HG02642 (cell line): ENCODE measurements at regions not wholly inside any gene's neighbourhood (a gene's known extent, or its start where the extent isn't known, plus 50 kb on each side); places are given as distances from the start of the nearest gene placed in this dataset.
A peak's percentile ranks its signal among the peaks of the same experiment; 100 is the strongest.

Experiments
- ATAC-seq: cut with Tn5 transposase; IDR thresholded peaks from one replicate; pipeline ENCODE4 v1.9.1; 2021; ENCODE audit warnings: mild to moderate bottlenecking; ENCODE audit not compliant: unreplicated experiment, poor library complexity

DNA sequence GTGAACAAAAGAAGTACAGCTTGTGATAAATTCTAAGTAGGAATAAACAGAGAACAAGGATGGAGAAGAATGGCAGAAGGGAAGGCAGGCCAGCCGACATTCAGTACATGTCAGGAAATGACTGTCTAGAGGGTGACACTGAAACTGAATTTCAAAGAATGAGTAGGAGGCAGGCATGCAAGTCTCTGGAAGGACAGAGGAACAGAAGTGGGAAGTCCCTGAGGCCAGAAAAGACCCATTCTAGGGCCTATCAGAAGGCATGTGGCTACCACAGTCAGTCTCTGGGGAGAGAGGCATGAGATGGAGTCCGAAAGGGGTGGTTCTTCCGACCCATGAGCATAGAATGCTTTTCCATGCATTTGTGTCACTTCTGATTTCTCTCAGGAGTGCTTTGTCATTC lies 243.5 kb upstream of the UBE2E2 start:
- peak; percentile 96 for ATAC-seq

DNA sequence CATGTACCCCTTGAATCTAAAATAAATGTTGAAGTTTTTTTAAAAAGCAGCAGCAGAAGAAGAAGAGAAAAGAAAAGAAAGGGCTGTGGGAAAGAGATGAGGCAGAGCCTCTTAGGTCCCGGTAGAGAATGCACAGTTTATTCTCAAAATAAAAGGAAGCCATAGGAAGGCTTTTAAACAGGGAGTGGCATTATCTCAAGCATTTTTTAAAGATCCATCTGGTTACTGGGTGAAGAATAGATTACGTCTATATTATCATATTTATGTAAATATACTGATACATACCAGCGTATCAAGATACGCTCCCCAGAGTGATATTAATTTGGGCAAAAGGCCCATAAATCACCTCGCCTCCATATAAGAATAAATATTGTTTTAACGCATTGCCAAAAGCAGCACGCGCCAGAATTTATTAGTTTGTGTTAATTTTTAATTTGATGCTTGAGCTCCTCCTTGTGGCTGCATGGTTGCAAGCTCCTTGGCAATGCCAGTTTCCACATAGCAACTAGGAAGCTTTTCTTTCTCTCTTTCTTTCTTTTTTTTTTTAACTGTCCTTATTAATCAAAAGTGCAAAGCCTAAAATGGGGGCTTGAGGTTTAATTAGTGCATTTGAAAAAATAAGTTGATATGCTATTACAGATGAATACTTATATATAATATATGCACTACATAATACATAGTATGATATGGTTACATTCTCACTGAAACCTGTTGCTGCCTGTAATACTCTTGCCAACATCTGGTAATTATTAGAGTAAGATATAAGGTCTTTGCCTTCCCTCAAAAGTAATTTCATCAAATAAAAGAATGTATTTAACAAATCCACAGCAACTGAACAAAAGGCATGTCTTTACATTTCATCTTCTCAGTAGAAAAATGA lies 242.8 kb upstream of the UBE2E2 start:
- ATAC-seq = peak; percentile 29

DNA sequence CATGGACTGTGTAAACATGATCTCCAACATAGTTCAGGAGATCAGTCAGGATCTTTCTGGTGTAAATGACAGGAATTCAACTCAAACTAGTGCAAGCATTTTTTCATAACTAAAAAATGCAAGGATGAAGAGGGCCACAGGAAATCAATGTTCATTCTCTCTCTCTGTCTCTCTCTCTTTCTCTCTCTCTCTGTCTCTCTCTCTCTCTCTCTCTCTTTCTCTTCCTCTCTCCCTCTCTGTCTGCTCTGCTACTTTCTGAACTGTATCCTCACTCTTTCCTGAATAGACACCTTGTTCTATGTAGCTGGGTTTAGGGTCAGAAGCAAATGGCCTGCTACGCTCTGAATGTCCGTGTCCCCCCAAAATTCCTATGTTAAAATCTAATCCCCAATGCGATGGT lies 240.9 kb upstream of the UBE2E2 start:
- no peak for ATAC-seq

DNA sequence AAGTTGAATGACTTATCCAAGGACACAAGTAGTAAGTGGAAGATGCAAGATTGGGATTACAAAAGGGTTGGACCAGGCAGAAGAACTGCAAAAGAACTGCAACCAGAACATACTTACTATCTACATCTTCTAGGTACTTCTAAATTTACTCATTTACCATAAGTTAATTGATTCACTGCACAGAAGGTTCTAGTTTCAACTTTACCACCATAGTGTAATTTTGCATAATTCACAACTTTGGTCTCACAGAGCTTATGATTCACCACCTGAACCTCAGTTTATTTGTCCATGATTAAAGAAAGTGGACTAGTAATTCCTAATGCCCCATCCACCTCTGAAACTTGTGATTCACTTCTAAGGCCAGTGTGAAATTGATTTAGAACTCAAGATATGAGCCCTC lies 236.8 kb upstream of the UBE2E2 start:
- no peak for ATAC-seq

DNA sequence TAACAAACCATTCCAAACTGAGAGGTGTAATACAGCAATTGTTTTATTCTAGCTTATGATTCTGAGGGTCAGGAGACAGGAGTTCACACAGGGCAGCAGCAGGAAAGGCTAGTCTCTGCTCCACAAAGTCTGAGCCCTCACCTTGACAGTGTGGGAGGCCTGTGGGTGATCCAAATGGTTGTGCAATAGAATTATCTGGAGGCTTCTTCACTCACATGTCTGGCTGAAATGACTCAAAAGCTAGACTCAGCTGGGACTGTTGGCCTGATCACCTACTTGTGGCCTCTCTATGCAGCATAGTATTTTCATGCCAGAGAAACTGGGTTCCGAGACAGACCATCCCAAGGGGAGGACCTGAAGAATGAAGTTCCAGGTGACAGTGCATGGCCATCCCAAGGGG lies 233.9 kb upstream of the UBE2E2 start:
- no peak for ATAC-seq

DNA sequence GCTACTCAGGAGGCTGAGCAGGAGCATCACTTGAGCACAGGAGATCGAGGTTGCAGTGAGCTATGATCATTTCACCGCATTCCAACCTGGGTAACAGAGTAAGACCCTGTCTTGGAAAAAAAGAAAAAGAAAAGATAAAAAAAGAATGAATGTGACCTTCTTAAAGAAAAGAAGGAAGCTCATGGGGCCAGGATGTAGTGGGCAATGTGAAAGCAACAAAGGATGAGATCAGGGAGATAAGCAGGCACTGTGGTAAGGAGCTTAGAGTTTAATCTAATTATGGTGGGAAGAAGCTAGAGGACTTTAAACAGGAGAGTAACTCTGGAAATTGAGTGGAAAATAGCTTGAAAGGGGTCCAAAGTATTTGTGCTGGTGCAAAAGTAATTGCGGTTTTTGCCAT lies 231.6 kb upstream of the UBE2E2 start:
- no peak for ATAC-seq

DNA sequence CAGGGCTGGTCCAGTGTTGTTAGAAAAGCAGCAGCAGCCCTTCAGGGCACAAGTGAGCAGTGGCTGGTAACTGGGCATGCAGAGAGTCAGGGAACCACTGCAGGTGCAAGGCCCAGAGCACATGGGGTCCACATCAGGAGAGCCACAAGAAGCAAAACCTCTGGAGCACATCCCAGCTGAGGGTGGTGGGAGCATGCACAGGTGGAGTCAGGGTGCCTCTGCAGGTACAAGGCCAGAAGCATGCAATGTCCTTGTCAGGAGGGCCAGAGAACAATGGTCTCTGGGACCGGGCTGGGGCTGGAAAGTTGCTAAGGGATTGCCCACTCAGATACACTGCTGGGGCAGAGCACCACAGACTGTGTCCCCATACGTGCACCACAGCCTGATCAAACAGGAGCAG lies 226.1 kb upstream of the UBE2E2 start:
- ATAC-seq = peak; percentile 23

DNA sequence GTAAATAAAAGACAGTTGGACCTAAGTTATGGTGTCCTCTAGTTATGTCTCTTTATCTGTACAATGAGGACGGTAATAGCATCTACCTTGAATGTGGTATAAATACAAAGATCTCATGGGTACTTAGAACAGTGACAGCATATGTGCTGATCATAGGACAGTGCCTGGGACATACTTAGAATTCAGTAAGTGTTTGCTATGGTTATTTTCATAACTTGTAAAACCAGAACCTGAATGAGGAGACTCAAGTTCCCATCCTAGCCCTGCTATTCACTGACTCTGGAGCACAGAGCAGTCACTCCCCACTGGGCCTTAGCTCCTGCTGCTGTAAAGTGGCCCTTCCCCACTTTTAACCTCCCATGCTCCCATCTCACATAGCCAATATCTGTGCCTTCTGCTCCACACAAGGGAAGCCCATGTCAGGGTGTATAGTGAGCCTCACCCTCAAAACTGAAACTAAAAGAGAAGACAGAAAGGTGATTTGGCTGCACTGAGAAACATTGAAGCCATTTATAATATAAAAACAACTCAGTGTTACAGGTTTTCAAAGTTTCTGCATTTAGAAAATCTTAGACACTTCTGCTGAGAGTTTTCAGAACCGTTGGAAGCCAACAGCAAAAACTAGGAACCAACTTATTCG lies 225.4 kb upstream of the UBE2E2 start:
- ATAC-seq = peak; percentile 77

DNA sequence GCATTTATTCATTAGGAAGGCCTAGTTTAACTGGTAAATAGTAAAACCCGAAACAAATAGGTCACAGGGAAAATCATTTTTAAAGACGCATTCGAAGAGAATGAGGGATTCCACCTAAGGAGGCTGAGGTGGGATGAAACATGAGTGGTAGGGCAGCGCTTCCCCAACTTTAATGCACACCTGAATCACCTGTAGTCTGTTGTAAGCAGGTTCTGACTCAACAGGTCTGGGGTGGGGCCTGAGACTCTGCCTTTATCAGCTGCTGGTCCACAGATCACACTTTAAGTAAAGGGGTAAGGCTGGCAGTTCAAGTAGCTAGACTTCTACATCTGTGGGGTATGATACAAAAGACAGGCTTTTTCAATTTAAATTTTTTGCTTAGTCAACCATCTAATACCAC lies 223.5 kb upstream of the UBE2E2 start:
- ATAC-seq = no peak

DNA sequence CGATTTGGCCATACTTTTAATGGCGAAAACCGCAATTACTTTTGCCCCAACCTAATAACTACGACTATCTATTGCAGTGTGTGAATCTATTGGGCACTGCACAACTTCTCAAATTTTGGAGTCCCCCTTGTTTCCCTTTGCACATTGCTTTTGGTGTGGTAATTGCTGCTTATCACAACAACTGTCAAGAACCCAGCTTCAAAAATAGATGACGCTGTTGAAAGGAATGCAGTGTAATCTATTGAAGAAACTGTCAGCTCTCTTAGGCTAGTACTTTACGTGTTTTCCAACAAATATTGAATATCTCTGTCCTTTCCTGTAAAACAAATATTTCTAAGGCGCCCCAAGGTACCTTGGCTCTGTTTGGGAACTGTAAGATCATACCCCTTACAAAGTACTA lies 222.8 kb upstream of the UBE2E2 start:
- no peak for ATAC-seq

DNA sequence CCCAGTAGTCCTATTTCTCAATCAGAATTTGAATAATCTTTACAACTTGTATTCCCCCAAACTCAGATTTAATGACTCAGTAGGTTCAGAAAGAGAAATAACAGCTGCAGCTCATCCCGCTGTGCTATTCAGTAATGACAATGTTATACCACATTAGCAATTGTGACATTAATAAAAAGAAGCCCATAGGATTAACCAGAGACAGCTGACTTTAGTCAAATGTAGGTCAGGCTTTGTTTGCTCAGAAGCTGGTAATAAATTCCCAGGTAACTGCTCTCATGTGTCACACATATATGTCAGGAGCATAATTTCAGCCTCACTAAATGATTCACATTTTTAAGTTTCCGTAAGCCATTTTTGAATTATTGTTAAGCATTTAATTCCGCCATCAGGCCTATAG lies 222.0 kb upstream of the UBE2E2 start:
- ATAC-seq = no peak

DNA sequence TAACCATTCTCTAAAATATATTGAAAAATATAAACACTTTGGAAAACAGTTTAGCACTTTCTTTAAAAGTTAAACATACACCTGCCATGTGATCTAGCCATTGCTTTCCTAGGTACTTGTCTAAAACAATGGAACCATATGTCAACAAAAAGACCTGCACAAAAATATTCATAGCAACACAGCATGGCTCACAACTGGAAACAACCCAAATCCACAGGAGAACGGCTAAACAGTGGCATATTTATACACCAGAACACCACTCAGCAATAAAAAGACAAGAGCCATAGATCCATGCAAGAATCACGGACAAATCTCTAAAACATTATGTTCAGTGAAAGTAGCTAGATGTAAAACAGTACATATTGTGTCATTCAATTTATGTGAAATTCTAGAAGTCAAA lies 221.3 kb upstream of the UBE2E2 start:
- no peak for ATAC-seq

DNA sequence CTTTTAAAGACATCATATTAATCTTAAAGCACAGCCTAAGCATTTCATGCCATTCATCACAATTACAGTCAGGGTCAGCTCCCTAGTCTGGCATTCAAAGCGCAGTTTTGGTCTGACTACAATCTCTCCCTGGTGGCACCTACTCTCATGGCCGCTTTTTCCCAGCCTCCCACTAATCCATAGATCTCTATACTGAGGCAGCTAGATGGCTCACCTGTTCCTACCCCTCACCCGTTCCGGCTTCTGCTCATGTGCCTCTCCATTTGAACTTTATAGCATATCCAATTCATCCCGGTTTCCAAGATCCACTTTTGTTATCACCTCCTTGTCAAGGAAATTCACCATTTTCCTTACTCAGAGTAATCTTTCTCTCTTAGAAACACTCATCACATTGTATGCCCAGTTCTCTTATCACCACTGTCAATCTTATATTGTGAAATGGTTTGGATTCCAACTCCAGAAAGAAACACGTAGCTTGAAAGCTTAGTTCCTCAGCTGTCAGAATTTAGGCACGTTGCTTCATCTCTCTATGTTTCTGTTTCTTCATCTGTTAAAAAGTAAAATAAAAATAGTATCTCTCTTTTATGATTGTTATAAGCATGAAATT lies 220.0 kb upstream of the UBE2E2 start:
- no peak for ATAC-seq

DNA sequence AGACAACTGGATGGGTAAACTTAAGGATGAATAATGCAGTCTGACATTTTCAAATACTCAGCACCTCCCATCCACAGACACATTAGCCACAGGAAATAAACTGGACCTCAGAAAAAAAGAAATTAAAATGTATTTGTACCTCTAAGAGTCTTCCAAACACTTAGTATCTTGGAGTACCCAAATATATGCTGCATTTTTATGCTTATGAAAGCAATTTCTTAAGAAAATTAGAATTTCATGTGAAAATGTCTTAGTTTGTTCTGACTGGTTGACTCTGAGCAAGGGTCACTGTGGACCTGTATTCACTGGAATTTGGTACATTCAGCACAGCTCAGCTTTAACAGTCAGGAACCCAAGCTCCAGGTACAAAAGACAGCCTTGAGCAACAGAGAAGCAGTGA lies 216.2 kb upstream of the UBE2E2 start:
- no peak for ATAC-seq

DNA sequence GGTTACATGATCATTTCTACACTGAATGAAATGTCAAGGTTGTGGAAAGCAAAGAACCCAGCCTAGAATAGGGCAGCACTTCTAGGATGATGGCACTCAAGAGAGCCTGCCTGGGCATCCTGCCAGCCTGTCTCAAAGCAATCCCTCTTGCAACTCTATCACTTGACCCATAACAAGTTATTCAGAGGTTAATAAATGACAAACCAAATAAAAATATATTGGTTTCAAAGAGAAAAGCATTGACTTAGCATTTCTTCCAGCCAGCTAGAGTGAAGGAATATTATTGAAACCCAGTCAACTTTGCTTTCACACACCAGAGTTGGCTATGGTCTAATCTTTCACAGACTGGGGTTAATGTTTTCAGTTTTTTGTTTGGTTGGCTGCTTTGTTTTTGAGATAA lies 214.6 kb upstream of the UBE2E2 start:
- ATAC-seq = no peak

DNA sequence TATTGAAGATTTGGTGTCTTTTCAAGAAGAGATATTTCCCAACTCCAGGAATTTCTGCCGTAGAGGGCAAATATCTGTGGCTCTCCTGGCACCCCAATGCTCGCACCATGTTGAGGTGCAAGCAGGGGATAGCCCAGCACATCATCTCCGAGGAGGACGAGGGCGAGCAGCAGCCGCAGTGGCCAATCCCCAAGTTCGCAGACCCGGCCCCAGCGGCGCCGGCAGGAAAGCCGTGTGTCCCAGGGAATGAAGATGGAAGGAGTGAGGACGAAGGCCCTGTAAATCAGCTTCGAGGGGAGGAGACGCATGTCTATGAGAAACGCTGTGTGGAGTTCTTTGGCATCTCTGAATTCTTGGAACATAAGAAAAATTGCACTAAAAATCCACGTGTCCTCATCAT lies 213.4 kb upstream of the UBE2E2 start:
- ATAC-seq = no peak

DNA sequence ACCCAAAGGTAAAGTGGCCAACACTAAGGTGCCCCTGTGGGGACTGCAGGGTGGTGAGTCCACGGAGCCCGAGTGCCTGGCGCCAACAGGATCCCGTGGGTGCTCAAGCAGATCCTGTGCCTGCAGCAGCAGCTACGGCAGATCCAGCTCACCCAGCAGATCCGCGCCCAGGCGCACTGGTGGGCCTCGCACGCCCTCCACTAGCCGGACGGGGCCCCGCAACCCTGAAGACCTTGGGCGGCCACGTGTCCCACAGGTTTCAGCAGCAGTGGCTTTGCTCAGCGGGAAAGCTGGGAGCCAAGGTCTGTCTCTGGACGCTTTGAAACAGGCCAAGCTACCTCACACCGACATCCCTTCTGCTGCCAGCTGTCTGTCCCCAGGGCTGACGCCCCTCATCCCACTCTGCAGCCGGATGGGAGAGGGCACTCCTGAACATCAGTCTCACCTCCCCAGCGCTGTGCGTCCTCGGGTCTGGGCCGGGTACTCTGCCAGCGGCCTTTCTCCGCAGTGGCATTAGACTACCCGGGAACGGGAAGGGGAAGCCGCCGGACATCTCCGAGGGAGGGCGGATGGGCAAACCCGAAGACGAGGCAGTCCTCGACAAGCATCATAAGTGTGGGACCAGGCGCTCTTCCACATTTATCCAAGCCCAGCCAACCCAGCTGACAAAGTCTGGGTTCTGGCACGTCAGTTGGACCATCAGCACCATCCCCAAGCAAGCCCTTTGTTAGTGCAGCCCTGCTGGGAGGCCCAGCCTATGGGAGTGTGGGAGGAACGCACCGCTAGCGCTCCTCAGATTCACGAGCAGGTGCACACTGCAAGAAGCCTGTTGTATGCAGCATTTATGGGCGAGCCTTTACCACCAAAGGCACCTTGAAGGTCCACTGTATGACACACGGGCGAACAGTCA lies 212.6 kb upstream of the UBE2E2 start:
- ATAC-seq = no peak

DNA sequence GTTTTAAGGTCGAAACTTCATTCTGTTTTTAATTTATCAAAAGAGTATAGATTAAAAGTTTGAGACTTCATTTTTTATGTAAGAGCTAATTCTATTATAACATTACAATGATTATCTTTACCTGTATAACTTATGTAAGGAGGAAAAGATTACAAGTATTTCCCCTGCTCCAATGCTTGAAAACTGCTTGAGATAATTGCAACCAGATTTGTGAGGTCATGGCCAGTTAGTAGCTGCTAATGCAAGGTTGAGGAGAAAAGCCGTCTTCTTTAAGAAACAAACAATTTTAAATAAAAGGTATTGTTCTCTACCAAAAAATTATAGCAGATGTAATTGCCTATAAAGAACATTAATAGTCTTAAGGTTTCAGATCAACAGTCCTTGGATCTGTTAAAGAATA lies 208.3 kb upstream of the UBE2E2 start:
- ATAC-seq = no peak

DNA sequence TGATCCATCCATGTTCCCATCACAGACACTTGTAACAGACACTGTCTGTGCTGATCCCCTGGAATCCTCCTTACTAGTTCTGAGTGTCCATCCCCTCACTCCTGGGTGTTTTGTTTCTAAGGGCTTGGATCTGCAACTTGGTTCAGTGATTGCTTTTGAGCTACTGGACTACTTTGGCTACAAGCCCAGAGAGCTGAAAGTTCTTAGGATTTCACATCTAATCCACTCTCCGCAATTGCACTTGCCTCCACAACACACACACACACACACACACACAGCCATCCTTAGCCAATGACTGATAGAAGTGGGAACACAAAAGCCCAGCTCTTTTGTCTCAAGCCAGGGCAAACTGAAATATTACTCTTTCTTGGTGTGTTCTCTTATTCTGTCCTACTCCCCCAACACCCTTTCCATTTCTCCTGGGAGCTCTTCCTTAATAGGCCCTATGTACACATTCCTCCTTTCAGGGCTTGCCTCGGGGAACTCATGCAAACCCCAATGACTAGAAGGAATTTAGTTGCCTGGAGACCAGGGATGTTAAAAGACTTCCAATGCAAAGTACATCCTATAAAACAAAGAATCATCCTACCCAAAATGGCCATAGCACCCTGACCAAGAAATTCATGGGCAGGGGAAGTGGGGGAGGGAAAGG lies 206.1 kb upstream of the UBE2E2 start:
- ATAC-seq = no peak

DNA sequence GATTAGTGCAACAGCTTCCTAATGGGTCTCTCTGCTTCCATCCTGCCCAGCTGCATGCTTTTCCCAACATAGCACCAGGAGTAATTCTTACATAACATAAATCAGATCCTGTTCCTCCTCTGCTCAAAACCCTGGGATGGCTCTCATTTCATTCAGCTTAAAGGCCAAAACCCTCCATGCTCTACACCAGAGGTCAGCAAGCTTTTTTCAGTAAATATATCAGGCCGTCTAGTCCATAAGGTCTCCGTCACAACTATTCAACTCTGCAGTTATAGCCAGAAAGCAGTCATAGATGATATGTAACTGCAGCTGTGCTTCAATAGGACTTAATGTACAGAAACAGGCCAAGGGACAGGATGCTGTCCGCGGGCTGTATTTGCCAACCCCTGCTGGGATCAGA lies 202.8 kb upstream of the UBE2E2 start:
- no peak for ATAC-seq
